GM12874 (cell line): ENCODE measurements at regions not wholly inside any gene's neighbourhood (a gene's known extent, or its start where the extent isn't known, plus 50 kb on each side); places are given as distances from the start of the nearest gene placed in this dataset.

Experiments
- TF ChIP-seq, protein P1 (sequence below): IDR thresholded peaks from 2 replicates; pipeline ENCODE4 v1.5.1; 2011; ENCODE audit warnings: low read depth, mild to moderate bottlenecking, control low read depth, low read length, moderate library complexity; ENCODE audit not compliant: insufficient read depth

DNA sequence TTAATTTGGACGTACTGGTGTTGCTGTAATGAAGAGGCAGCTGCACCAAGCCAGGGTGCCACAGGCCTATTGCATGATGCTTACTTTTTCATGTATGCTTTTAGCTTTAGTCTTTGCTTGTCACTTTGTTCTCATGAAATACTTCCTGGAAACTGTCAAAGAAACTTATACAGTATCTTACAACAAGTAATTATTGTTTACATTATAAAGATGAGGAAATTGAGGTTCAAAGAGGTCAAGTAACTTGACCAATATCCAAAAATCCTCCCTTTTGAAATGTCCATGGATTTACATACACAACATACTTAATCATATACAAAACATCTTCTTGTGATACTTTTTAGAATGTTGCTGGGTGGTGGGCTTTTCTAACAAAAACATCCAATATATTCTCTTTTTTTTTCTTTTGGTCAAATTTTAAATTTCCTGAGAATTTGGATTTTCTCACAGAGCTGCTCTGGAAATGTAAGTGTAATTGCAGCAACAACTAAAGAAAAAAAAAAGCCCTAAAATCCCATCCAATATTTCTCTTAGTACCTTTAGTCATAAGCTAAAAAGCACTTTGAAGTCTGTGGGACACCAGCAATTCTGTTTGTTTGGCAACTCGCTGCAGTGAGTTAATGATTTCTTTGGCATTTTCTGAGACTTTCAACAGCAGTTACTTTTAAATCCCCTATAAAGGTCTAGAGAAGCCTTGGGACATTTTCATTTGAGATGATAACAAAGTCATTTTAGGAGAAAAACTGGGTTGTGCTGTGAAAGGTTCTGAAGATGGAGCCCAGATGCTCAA is 500.6 kb upstream of the IGFBP3 start:
- TF ChIP-seq, protein P1, sequence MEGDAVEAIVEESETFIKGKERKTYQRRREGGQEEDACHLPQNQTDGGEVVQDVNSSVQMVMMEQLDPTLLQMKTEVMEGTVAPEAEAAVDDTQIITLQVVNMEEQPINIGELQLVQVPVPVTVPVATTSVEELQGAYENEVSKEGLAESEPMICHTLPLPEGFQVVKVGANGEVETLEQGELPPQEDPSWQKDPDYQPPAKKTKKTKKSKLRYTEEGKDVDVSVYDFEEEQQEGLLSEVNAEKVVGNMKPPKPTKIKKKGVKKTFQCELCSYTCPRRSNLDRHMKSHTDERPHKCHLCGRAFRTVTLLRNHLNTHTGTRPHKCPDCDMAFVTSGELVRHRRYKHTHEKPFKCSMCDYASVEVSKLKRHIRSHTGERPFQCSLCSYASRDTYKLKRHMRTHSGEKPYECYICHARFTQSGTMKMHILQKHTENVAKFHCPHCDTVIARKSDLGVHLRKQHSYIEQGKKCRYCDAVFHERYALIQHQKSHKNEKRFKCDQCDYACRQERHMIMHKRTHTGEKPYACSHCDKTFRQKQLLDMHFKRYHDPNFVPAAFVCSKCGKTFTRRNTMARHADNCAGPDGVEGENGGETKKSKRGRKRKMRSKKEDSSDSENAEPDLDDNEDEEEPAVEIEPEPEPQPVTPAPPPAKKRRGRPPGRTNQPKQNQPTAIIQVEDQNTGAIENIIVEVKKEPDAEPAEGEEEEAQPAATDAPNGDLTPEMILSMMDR: no peak

DNA sequence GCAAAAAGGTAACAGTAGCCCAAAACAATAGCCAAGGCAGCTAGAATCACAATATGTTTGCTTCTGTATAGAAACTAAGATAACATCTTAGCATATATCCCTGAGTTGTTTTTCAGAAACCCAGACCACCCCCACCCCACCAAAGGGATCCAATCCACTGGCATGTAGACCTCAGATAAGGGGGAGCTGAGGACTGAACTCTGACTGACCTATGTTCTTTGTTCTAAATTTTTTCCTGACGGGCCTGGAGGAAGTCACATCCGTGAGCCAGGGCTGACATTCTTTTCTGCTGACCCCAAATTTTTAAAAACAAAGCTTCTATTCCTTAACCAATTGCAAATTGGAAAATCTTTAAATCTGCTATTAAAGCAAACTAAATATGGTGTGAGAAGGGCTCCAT is 493.9 kb upstream of the IGFBP3 start:
- TF ChIP-seq, protein P1: no peak

DNA sequence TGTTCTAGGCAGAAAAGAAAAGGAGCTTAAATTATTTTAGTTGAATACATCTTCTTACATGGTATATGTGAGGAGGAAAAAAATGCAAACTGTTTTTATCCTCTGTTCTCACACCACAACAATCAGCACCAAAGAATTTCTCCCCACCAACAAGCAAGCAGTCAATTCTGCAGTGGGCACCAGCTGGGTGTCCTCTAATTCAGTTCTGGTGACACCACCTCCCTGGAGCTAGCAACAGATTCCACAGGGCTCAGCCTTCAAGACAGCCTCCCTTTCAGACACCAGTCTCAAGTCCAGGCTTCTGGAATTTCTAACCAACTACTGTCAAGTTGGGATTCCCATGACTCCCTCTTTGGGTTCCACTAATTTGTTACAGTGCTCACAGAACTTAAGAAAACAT is 490.2 kb upstream of the IGFBP3 start:
- TF ChIP-seq, protein P1: no peak

DNA sequence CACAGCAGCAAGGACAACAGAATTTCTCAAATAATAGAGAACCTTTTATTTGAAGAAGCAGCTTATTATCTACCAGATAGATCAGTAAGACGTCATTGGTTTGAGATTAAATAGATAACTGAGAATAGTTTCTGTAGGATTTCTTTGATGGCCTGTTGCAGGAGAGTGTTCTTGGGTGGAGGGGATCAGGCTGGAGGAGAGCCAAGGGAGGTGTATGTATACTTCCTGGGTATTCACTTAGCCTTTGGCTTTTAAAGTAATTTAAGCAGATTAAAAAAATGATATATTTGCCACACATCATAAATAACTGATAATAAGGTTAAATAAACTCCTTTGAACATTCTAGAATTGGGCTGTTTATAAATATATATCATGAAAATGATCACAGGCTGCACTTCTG is 486.1 kb upstream of the IGFBP3 start:
- TF ChIP-seq, protein P1: no peak

DNA sequence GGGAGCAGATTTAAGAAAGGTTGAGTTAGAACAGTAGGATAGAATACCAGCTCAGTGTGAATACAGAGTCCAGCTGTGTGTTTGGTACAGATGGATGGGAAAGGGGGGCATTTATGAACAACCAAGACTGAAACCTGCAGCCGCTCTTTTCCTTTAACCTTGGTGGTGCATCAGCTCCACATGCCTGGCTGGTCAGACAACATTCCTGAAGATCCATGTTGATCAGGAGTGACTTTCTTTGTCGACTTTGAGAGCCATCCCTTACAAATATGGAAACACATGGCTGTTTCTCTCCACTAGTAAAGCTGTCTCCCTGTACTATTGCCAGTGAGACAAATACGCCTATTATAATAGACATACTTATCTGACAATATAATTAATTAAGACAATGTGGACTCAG is 476.5 kb upstream of the IGFBP3 start:
- TF ChIP-seq, protein P1: no peak

DNA sequence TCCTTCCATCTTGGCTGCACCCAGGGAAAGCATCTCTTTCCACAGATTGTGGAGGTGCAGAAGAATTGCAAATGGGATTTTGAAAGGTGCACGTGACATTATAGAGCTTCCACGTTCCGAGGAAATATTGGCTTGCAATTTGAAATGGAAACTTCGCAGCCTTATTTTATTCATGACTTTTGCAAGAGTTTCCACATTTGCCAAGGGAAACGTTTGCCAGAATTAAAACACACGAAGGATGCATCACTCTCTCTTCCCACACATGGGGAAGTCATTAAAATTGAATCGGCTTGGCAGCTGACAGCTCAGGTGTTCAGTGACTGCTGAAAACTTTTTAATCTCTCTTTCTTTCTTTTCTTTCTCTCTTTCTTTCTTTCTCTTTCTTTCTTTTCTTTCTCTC is 475.4 kb upstream of the IGFBP3 start:
- TF ChIP-seq, protein P1: no peak

DNA sequence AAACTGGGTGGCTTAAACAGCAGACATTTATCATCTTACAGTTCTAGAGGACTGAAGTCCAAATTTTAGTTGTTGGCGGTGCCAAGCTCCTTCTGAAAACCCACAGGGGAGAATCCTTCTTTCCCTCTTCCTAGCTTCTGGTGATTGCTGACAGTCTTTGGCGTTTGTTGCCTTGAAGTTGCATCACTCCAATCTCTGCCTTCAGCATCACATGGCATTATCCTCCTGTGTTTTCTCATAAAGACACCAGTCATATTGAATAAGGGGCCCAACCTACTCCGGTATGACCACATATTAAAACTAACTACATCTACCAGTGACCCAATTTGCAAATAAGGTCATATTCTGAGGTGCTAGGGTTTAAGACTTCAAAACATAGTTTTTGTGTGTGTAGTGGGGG is 472.1 kb upstream of the IGFBP3 start:
- TF ChIP-seq, protein P1: no peak
